HUES6 (cell line): ENCODE measurements at regions not wholly inside any gene's neighbourhood (a gene's known extent, or its start where the extent isn't known, plus 50 kb on each side); places are given as distances from the start of the nearest gene placed in this dataset.

Experiments used
- H3K27ac ChIP-seq: 2 replicates; pipeline ENCODE4 v1.7.0; 2013; ENCODE audit warnings: low read depth, mild to moderate bottlenecking, low read length, inconsistent platforms
- H3K27me3 ChIP-seq: 2 replicates; pipeline ENCODE4 v1.6.1; 2013; ENCODE audit warnings: low read length; ENCODE audit not compliant: control insufficient read depth, insufficient read depth
- H3K36me3 ChIP-seq: 2 replicates; pipeline ENCODE4 v1.6.1; 2013; ENCODE audit warnings: low read length; ENCODE audit not compliant: control insufficient read depth, insufficient read depth
- H3K4me1 ChIP-seq: 2 replicates; pipeline ENCODE4 v1.6.1; 2013; ENCODE audit warnings: low read length; ENCODE audit not compliant: control insufficient read depth, insufficient read depth
- H3K4me3 ChIP-seq: 2 replicates; pipeline ENCODE4 v1.5.1; 2013; ENCODE audit warnings: low read depth, low read length
- H3K9ac ChIP-seq: one replicate; pipeline ENCODE4 v1.6.1; 2013; ENCODE audit warnings: mild to moderate bottlenecking, low read length
- H3K9me3 ChIP-seq: 2 replicates; pipeline ENCODE4 v1.6.1; 2013; ENCODE audit warnings: low read depth, low read length; ENCODE audit not compliant: control insufficient read depth, insufficient read depth

GRCh38 chr22:47769652-47770051 is 1007.2 kb downstream of the TBC1D22A start:
- Histone ChIP-seq H3K4me1 (no peaks in the 10 kb centered on the region), H3K27me3 (no peaks in the 10 kb centered on the region), H3K27ac (no peak overlapping the region), H3K36me3 (no peaks in the 10 kb centered on the region), H3K9ac (no peak overlapping the region), H3K4me3 (no peak overlapping the region), H3K9me3 (peaks cover 46% of the 10 kb centered on the region; the same call in 1 of the 2 replicates)

GRCh38 chr22:47768027-47768426 is 1005.6 kb downstream of the TBC1D22A start:
- H3K27ac ChIP-seq: no peak overlapping the region
- H3K27me3 ChIP-seq: no peaks in the 10 kb centered on the region
- H3K9ac ChIP-seq: no peak overlapping the region
- H3K4me1 ChIP-seq: no peaks in the 10 kb centered on the region
- no peaks in the 10 kb centered on the region for H3K36me3 ChIP-seq
- peaks cover 58% of the 10 kb centered on the region; the same call in 1 of the 2 replicates for H3K9me3 ChIP-seq
- H3K4me3 ChIP-seq: no peak overlapping the region

GRCh38 chr22:47767403-47767802 is 1005.0 kb downstream of the TBC1D22A start:
- Histone ChIP-seq H3K27me3 (no peaks in the 10 kb centered on the region), H3K36me3 (no peaks in the 10 kb centered on the region), H3K4me1 (no peaks in the 10 kb centered on the region), H3K4me3 (no peak overlapping the region), H3K27ac (no peak overlapping the region), H3K9ac (no peak overlapping the region), H3K9me3 (peaks cover 58% of the 10 kb centered on the region; the same call in 1 of the 2 replicates)

- peaks cover 69% of the 10 kb centered on the region; the same call in 1 of the 2 replicates for H3K9me3 ChIP-seq
- H3K27me3 ChIP-seq: no peaks in the 10 kb centered on the region
- no peak overlapping the region for H3K9ac ChIP-seq
- H3K27ac ChIP-seq: no peak overlapping the region
- H3K4me1 ChIP-seq: no peaks in the 10 kb centered on the region
- H3K36me3 ChIP-seq: no peaks in the 10 kb centered on the region
- H3K4me3 ChIP-seq: no peak overlapping the region
Observed at GRCh38 chr22:47765757-47766156, 1003.3 kb downstream of the TBC1D22A start.

- Histone ChIP-seq H3K4me3 (no peak overlapping the region), H3K36me3 (no peaks in the 10 kb centered on the region), H3K27ac (no peak overlapping the region), H3K9me3 (peaks cover 66% of the 10 kb centered on the region), H3K9ac (no peak overlapping the region), H3K27me3 (no peaks in the 10 kb centered on the region), H3K4me1 (no peaks in the 10 kb centered on the region)
Observed at GRCh38 chr22:47762141-47762540, 999.7 kb downstream of the TBC1D22A start.

- H3K27me3 ChIP-seq: no peaks in the 10 kb centered on the region
Observed at GRCh38 chr22:47759909-47760308, 997.5 kb downstream of the TBC1D22A start.

GRCh38 chr22:47757741-47758140 is 995.3 kb downstream of the TBC1D22A start:
- Histone ChIP-seq H3K27ac (no peak overlapping the region), H3K4me1 (no peaks in the 10 kb centered on the region), H3K9ac (no peak overlapping the region), H3K27me3 (no peaks in the 10 kb centered on the region), H3K36me3 (no peaks in the 10 kb centered on the region), H3K9me3 (peaks cover 51% of the 10 kb centered on the region), H3K4me3 (no peak overlapping the region)

More at GRCh38 chr22:47759909-47760308, 997.5 kb downstream of the TBC1D22A start:
- H3K4me1 ChIP-seq: no peaks in the 10 kb centered on the region
- H3K4me3 ChIP-seq: no peak overlapping the region
- no peaks in the 10 kb centered on the region for H3K36me3 ChIP-seq
- no peak overlapping the region for H3K27ac ChIP-seq
- H3K9me3 ChIP-seq: peaks cover 63% of the 10 kb centered on the region
- H3K9ac ChIP-seq: no peak overlapping the region

GRCh38 chr22:47750086-47750485 is 987.6 kb downstream of the TBC1D22A start:
- peaks cover 35% of the 10 kb centered on the region; the same call in 1 of the 2 replicates for H3K9me3 ChIP-seq
- no peaks in the 10 kb centered on the region for H3K36me3 ChIP-seq
- no peak overlapping the region for H3K27ac ChIP-seq
- no peak overlapping the region for H3K4me3 ChIP-seq
- peaks cover 8% of the 10 kb centered on the region; the same call in 1 of the 2 replicates for H3K4me1 ChIP-seq
- H3K9ac ChIP-seq: no peak overlapping the region
- H3K27me3 ChIP-seq: no peaks in the 10 kb centered on the region

GRCh38 chr22:47748957-47749356 is 986.5 kb downstream of the TBC1D22A start:
- Histone ChIP-seq H3K9ac (no peak overlapping the region), H3K4me3 (no peak overlapping the region), H3K9me3 (peaks cover 32% of the 10 kb centered on the region; the same call in 1 of the 2 replicates), H3K36me3 (no peaks in the 10 kb centered on the region), H3K27me3 (no peaks in the 10 kb centered on the region), H3K27ac (no peak overlapping the region), H3K4me1 (peaks cover 8% of the 10 kb centered on the region; the same call in 1 of the 2 replicates)

GRCh38 chr22:47748271-47748670 is 985.8 kb downstream of the TBC1D22A start:
- H3K27ac ChIP-seq: no peak overlapping the region
- H3K4me3 ChIP-seq: no peak overlapping the region
- peaks cover 32% of the 10 kb centered on the region; the same call in 1 of the 2 replicates for H3K9me3 ChIP-seq
- H3K9ac ChIP-seq: no peak overlapping the region
- no peaks in the 10 kb centered on the region for H3K36me3 ChIP-seq
- H3K4me1 ChIP-seq: peaks cover 8% of the 10 kb centered on the region; the same call in 1 of the 2 replicates
- H3K27me3 ChIP-seq: no peaks in the 10 kb centered on the region

GRCh38 chr22:47740109-47740805 is 977.8 kb downstream of the TBC1D22A start:
- peaks cover 7% of the 10 kb centered on the region; the same call in 1 of the 2 replicates for H3K4me1 ChIP-seq
- peaks cover 66% of the 10 kb centered on the region for H3K9me3 ChIP-seq
- H3K36me3 ChIP-seq: no peaks in the 10 kb centered on the region
- H3K27ac ChIP-seq: no peak overlapping the region
- no peaks in the 10 kb centered on the region for H3K27me3 ChIP-seq
- H3K4me3 ChIP-seq: no peak overlapping the region
- no peak overlapping the region for H3K9ac ChIP-seq
